ENCODE measurements at regions not wholly inside any gene's neighbourhood (a gene's known extent, or its start where the extent isn't known, plus 50 kb on each side); places are given as distances from the start of the nearest gene placed in this dataset.
"Not testable (repeated sequence)": the region's sequence is repeated elsewhere in the genome, so short reads cannot be mapped to it uniquely, and the experiment has no call there.

DNA sequence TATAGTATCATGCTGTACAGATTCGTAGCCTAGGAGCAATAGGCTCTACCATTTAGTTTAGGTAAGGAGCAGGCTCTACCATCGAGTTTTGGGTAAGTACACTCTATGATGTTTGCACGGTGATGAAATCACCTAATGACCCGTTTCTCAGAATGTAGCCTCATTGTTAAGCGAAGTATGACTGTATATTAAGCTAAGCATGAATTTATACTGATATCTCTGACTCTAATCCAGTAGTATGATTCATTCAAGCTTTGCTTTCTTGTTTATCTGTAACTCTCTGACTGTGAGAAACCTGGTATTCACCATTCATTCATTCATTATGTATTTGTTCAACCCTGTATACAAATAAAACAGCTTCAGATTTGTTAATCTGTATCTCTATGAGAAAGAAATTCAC, 283.9 kb upstream of the PRICKLE1 start:
- H3K4me1 ChIP-seq, result no peaks in the 10 kb centered on the region

DNA sequence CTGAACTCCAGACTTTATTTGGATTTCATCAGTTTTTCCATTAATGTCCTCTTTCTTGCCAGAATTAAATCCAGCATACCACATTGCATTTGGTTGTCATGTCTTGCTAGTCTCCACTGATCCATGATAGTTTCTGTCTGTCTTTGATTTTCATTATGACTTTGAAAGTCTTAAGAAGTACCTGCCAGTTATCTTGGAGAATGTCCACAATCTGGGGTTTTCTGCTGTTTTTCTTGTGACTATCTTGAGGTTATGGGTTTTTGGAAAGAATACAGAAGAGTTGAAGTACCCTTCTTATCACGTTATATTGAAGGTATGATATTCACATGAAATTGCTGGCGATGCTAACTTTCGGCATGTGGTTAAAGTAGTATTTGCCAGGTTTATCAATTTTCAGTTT, 282.3 kb upstream of the PRICKLE1 start:
- DNase-seq, result no peak
- H3K4me1 ChIP-seq, result no peaks in the 10 kb centered on the region
- H3K27ac ChIP-seq, result no peak overlapping the region
- H3K9me3 ChIP-seq, result no peaks in the 10 kb centered on the region
- no peak overlapping the region for H3K4me3 ChIP-seq
- TF ChIP-seq POLR2A (IDR thresholded peaks at IDR 0.05), result no peak
- TF ChIP-seq, protein P1, sequence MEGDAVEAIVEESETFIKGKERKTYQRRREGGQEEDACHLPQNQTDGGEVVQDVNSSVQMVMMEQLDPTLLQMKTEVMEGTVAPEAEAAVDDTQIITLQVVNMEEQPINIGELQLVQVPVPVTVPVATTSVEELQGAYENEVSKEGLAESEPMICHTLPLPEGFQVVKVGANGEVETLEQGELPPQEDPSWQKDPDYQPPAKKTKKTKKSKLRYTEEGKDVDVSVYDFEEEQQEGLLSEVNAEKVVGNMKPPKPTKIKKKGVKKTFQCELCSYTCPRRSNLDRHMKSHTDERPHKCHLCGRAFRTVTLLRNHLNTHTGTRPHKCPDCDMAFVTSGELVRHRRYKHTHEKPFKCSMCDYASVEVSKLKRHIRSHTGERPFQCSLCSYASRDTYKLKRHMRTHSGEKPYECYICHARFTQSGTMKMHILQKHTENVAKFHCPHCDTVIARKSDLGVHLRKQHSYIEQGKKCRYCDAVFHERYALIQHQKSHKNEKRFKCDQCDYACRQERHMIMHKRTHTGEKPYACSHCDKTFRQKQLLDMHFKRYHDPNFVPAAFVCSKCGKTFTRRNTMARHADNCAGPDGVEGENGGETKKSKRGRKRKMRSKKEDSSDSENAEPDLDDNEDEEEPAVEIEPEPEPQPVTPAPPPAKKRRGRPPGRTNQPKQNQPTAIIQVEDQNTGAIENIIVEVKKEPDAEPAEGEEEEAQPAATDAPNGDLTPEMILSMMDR (IDR thresholded peaks at IDR 0.05), result no peak
- no peaks in the 10 kb centered on the region for H3K36me3 ChIP-seq
- no peaks in the 10 kb centered on the region for H3K27me3 ChIP-seq

More for the DNA sequence above, 283.9 kb upstream of the PRICKLE1 start:
- no peak for DNase-seq
- no peaks in the 10 kb centered on the region for H3K27me3 ChIP-seq
- no peak overlapping the region for H3K4me3 ChIP-seq
- H3K36me3 ChIP-seq, result no peaks in the 10 kb centered on the region
- H3K27ac ChIP-seq, result no peak overlapping the region
- no peak for TF ChIP-seq POLR2A (IDR thresholded peaks at IDR 0.05)
- TF ChIP-seq, protein P1 (IDR thresholded peaks at IDR 0.05), result no peak
- H3K9me3 ChIP-seq, result no peaks in the 10 kb centered on the region

DNA sequence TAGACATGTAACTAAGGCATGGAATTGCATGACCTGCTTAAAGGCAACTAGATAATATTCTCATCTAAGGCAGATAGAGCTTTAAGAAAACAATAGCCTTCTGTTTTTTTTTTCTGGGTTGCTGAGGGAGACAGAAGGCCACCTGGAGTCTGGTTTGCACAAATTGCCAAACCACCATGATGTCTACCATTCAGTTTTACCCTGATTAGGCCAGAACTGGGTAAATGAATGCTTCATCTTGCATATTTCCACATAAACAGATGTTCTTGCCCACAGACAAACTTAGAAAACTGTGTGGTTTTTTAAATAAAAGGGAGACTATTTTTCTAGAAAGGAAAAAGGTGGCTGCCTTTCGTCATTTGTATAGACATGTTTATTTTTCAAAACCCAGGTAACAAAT, 278.7 kb upstream of the PRICKLE1 start:
- Histone ChIP-seq H3K27me3 (no peaks in the 10 kb centered on the region), H3K4me1 (no peaks in the 10 kb centered on the region), H3K9me3 (no peaks in the 10 kb centered on the region), H3K27ac (no peak overlapping the region), H3K36me3 (no peaks in the 10 kb centered on the region), H3K4me3 (no peak overlapping the region)
- no peak for DNase-seq
- TF ChIP-seq, protein P1 (IDR thresholded peaks at IDR 0.05), result no peak
- no peak for TF ChIP-seq POLR2A (IDR thresholded peaks at IDR 0.05)

DNA sequence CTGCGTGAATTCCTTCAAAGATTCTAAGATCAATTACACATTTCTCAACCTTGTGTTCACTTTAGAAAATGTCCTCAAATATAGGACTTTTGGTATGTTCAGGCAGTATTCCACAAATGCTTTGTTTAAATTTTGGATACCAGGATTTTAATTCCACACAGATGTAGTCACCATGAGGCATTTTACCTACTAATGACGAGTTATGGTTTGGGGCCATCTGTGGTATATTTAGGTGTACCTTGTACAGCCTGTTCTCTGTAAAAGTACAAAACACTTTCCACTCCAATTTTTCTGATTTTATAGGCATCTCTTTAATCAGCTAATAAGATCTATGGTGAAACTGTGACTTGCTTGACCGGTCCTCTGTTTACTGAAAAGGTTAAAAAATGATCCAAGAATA, 275.7 kb upstream of the PRICKLE1 start:
- Histone ChIP-seq H3K4me1 (no peaks in the 10 kb centered on the region), H3K4me3 (no peak overlapping the region), H3K27ac (no peak overlapping the region), H3K36me3 (no peaks in the 10 kb centered on the region), H3K27me3 (no peaks in the 10 kb centered on the region), H3K9me3 (no peaks in the 10 kb centered on the region)
- no peak for DNase-seq
- TF ChIP-seq, protein P1 (IDR thresholded peaks at IDR 0.05), result no peak
- TF ChIP-seq POLR2A (IDR thresholded peaks at IDR 0.05), result no peak

DNA sequence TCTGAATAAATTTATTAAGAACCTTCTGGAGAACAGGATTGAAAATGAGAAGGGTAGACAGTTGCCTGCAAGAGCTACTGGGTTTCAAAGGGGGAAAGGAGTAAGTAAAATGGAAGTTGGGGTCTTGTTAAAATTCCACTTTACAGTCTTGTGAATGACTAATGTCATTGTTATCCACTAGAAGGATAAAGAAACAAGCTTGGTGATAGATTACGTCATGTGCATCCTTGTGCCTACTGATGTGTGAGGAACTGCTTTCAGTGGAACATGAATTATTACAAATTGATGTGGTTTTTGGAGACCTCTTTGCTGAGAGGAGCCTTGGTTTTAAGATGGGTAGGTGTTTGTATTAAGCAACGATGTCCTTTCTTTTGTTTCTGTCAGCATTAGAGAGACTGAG, 272.5 kb upstream of the PRICKLE1 start:
- TF ChIP-seq, protein P1 (IDR thresholded peaks at IDR 0.05), result no peak
- no peak for TF ChIP-seq POLR2A (IDR thresholded peaks at IDR 0.05)
- Histone ChIP-seq H3K27me3 (no peaks in the 10 kb centered on the region), H3K27ac (no peak overlapping the region), H3K4me1 (no peaks in the 10 kb centered on the region), H3K4me3 (no peak overlapping the region), H3K9me3 (no peaks in the 10 kb centered on the region), H3K36me3 (no peaks in the 10 kb centered on the region)
- DNase-seq, result no peak

DNA sequence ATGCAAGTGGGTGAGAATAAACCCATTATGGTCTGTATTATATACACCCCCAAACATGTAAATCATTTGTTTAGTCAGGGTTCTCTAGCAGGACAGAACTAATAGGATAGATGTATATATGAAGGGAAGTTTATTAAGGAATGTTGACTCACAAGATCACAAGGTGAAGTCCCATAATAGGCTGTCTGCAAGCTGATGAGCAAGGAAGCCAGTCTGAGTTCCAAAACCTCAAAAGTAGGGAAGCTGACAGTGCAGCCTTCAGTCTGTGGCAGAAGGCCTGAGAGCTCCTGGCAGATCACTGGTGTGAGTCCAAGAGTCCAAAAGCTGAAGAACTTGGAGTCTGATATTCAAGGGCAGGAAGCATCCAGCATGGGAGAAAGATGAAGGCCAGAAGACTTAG, 270.8 kb upstream of the PRICKLE1 start:
- H3K36me3 ChIP-seq, H3K4me1 ChIP-seq, H3K4me3 ChIP-seq, H3K27me3 ChIP-seq, H3K27ac ChIP-seq, DNase-seq, H3K9me3 ChIP-seq: not testable (repeated sequence)

Data from Peyer's patch (tissue), 4 donors.